Sigmoid colon (tissue), 4 donors: ENCODE measurements at regions not wholly inside any gene's neighbourhood (a gene's known extent, or its start where the extent isn't known, plus 50 kb on each side); places are given as distances from the start of the nearest gene placed in this dataset.

Experiments used
- EP300 ChIP-seq, 4 donors: sonication (generic); formaldehyde crosslinking; IDR thresholded peaks; one replicate each; pipeline ENCODE4 v1.6.1; 2017; ENCODE audit warnings: antibody characterized with exemption in 4 of 4
- POLR2A ChIP-seq, 2 donors: fragments of 450-650 bp; IDR thresholded peaks; one replicate each; pipeline ENCODE4 v1.6.1; 2016; ENCODE audit warnings: antibody characterized with exemption in 2 of 2, mild to moderate bottlenecking in 2 of 2, moderate library complexity in 2 of 2
- POLR2AphosphoS5 ChIP-seq, 4 donors: sonication (generic); formaldehyde crosslinking; IDR thresholded peaks; one replicate each; pipeline ENCODE4 v1.6.1; 2017; ENCODE audit warnings: antibody characterized with exemption in 4 of 4
- TF ChIP-seq, protein P1 (sequence below), 4 experiments: fragments of 450-650 bp in 3 of 4; fragments of 200-600 bp in 1 of 4; IDR thresholded peaks; one replicate each; pipeline ENCODE4 v1.5.1; 2016 to 2019; ENCODE audit warnings: antibody characterized with exemption in 4 of 4, mild to moderate bottlenecking in 3 of 4, moderate library complexity in 2 of 4

GRCh38 chr1:218664385-218665170 is 319.4 kb downstream of the TGFB2 start:
- TF ChIP-seq, protein P1, sequence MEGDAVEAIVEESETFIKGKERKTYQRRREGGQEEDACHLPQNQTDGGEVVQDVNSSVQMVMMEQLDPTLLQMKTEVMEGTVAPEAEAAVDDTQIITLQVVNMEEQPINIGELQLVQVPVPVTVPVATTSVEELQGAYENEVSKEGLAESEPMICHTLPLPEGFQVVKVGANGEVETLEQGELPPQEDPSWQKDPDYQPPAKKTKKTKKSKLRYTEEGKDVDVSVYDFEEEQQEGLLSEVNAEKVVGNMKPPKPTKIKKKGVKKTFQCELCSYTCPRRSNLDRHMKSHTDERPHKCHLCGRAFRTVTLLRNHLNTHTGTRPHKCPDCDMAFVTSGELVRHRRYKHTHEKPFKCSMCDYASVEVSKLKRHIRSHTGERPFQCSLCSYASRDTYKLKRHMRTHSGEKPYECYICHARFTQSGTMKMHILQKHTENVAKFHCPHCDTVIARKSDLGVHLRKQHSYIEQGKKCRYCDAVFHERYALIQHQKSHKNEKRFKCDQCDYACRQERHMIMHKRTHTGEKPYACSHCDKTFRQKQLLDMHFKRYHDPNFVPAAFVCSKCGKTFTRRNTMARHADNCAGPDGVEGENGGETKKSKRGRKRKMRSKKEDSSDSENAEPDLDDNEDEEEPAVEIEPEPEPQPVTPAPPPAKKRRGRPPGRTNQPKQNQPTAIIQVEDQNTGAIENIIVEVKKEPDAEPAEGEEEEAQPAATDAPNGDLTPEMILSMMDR (IDR thresholded peaks at IDR 0.05): no peak
- no peak for TF ChIP-seq POLR2A (IDR thresholded peaks at IDR 0.05)
- TF ChIP-seq EP300 (IDR thresholded peaks at IDR 0.05): no peak
- no peak for TF ChIP-seq POLR2AphosphoS5 (IDR thresholded peaks at IDR 0.05)
